ENCODE measurements at regions not wholly inside any gene's neighbourhood (a gene's known extent, or its start where the extent isn't known, plus 50 kb on each side); places are given as distances from the start of the nearest gene placed in this dataset.
A peak's percentile ranks its signal among the peaks of the same experiment; 100 is the strongest.
"Not testable (repeated sequence)": the region's sequence is repeated elsewhere in the genome, so short reads cannot be mapped to it uniquely, and the experiment has no call there.

- Histone ChIP-seq H3K27ac (peak overlapping the region; percentile 84 to 89 (median 86)), H3K27me3 (no peaks in the 10 kb centered on the region), H3K4me1 (peaks cover 32 to 44% of the 10 kb centered on the region in 2 donors), H3K4me3 (no peak overlapping the region), H3K36me3 (no peaks in the 10 kb centered on the region), H3K9me3 (no peaks in the 10 kb centered on the region)
- no peak for TF ChIP-seq CTCF (IDR thresholded peaks at IDR 0.05 in 4 of 5, conservative IDR thresholded peaks at IDR 0.05 in 1 of 5)
- TF ChIP-seq POLR2A (IDR thresholded peaks at IDR 0.05), result no peak
- in situ Hi-C loops (cut with MboI; ENCODE audit: low sequenced_read_pairs in 4 of 4), result loop anchor here in 2 of 4 donors (5.0 to 25.0 kb wide), 4 partner anchors 149 to 599 kb away; partner anchors contain the start of gene JARID2 (in 1 of the 2)
- DNase-seq (peak in 1 of 2 donors; percentile 29), ATAC-seq (peak; percentile 31 to 41)
- intact Hi-C loops (cut with DNase I; ENCODE audit: low total_unique reads), result loop anchor here (1.0 to 10.0 kb wide), 6 partner anchors 36 to 609 kb away; no protein-coding TSS in a partner anchor
These were observed 357.8 kb upstream of the JARID2 start for GRCh38 chr6:14887986-14888574.

- DNase-seq (peak; percentile 94 to 98), ATAC-seq (peak; percentile 90 to 91)
- in situ Hi-C loops (cut with MboI; ENCODE audit: low sequenced_read_pairs in 4 of 4) (loop anchor here in 2 of 4 donors (5.0 to 25.0 kb wide), 4 partner anchors 149 to 599 kb away; partner anchors contain the start of gene JARID2 (in 1 of the 2)), intact Hi-C loops (cut with DNase I; ENCODE audit: low total_unique reads) (loop anchor here (1.0 to 10.0 kb wide), 6 partner anchors 36 to 609 kb away; no protein-coding TSS in a partner anchor)
- H3K4me3 ChIP-seq, result no peak overlapping the region
- no peaks in the 10 kb centered on the region for H3K27me3 ChIP-seq
- H3K36me3 ChIP-seq, result no peaks in the 10 kb centered on the region
- H3K4me1 ChIP-seq, result peaks cover 27 to 39% of the 10 kb centered on the region in 2 donors
- peak overlapping the region; percentile 84 to 89 (median 86) for H3K27ac ChIP-seq
- H3K9me3 ChIP-seq, result no peaks in the 10 kb centered on the region
- TF ChIP-seq CTCF (IDR thresholded peaks at IDR 0.05 in 4 of 5, conservative IDR thresholded peaks at IDR 0.05 in 1 of 5) (peak in 1 of 5 experiments; percentile 17), POLR2A (IDR thresholded peaks at IDR 0.05) (no peak)
These were observed 357.3 kb upstream of the JARID2 start for GRCh38 chr6:14888575-14889000.

GRCh38 chr6:14889188-14889587, 356.7 kb upstream of the JARID2 start:
- TF ChIP-seq CTCF (IDR thresholded peaks at IDR 0.05 in 4 of 5, conservative IDR thresholded peaks at IDR 0.05 in 1 of 5) (peak in 1 of 5 experiments; percentile 3), POLR2A (IDR thresholded peaks at IDR 0.05) (no peak)
- Histone ChIP-seq H3K27ac (peak overlapping the region; percentile 84 to 89 (median 86)), H3K36me3 (no peaks in the 10 kb centered on the region), H3K4me1 (peaks cover 21 to 33% of the 10 kb centered on the region in 2 donors), H3K27me3 (no peaks in the 10 kb centered on the region), H3K9me3 (no peaks in the 10 kb centered on the region), H3K4me3 (no peak overlapping the region)
- in situ Hi-C loops (cut with MboI; ENCODE audit: low sequenced_read_pairs in 4 of 4) (loop anchor here in 2 of 4 donors (5.0 to 25.0 kb wide), 4 partner anchors 148 to 598 kb away; partner anchors contain the start of gene JARID2 (in 1 of the 2)), intact Hi-C loops (cut with DNase I; ENCODE audit: low total_unique reads) (loop anchor here (5.0 to 10.0 kb wide), 2 partner anchors 546 to 608 kb away; no protein-coding TSS in a partner anchor)
- DNase-seq (no peak), ATAC-seq (peak in 1 of 2 donors; percentile 50)

GRCh38 chr6:14889611-14890593, 356.0 kb upstream of the JARID2 start:
- intact Hi-C loops (cut with DNase I; ENCODE audit: low total_unique reads) (loop anchor here (5.0 to 10.0 kb wide), 2 partner anchors 545 to 607 kb away; no protein-coding TSS in a partner anchor), in situ Hi-C loops (cut with MboI; ENCODE audit: low sequenced_read_pairs in 4 of 4) (loop anchor here in 2 of 4 donors (5.0 to 25.0 kb wide), 4 partner anchors 147 to 597 kb away; partner anchors contain the start of gene JARID2 (in 1 of the 2))
- DNase-seq, result no peak
- TF ChIP-seq POLR2A (IDR thresholded peaks at IDR 0.05), result no peak
- TF ChIP-seq CTCF (IDR thresholded peaks at IDR 0.05 in 4 of 5, conservative IDR thresholded peaks at IDR 0.05 in 1 of 5), result no peak
- peaks cover 17 to 26% of the 10 kb centered on the region in 2 donors for H3K4me1 ChIP-seq
- ATAC-seq, result no peak
- H3K9me3 ChIP-seq, result no peaks in the 10 kb centered on the region
- H3K36me3 ChIP-seq, result no peaks in the 10 kb centered on the region
- no peaks in the 10 kb centered on the region for H3K27me3 ChIP-seq
- peak overlapping the region; percentile 84 to 89 (median 86) for H3K27ac ChIP-seq
- no peak overlapping the region for H3K4me3 ChIP-seq

GRCh38 chr6:14891820-14892375, 354.0 kb upstream of the JARID2 start:
- H3K4me3 ChIP-seq; H3K27ac ChIP-seq; intact Hi-C loops (cut with DNase I; ENCODE audit: low total_unique reads); H3K27me3 ChIP-seq; ATAC-seq; H3K36me3 ChIP-seq; DNase-seq; H3K9me3 ChIP-seq: not testable (repeated sequence)
- in situ Hi-C loops (cut with MboI; ENCODE audit: low sequenced_read_pairs in 4 of 4), result loop anchor here in 2 of 4 donors (25.0 kb wide), 1 partner anchor 595 kb away; no protein-coding TSS in a partner anchor
- H3K4me1 ChIP-seq, result peaks cover 17 to 26% of the 10 kb centered on the region in 2 donors
